ENCODE measurements at regions not wholly inside any gene's neighbourhood (a gene's known extent, or its start where the extent isn't known, plus 50 kb on each side); places are given as distances from the start of the nearest gene placed in this dataset.

GRCh38 chr2:7309582-7309981 is 392.4 kb downstream of the RNF144A start:
- no peak for DNase-seq

GRCh38 chr2:7324706-7325105 is 407.5 kb downstream of the RNF144A start:
- DNase-seq: no peak

GRCh38 chr2:7325186-7325585 is 408.0 kb downstream of the RNF144A start:
- no peak for DNase-seq

GRCh38 chr2:7329465-7329864 is 412.3 kb downstream of the RNF144A start:
- no peak for DNase-seq

- DNase-seq: no peak
These were observed 416.1 kb downstream of the RNF144A start for GRCh38 chr2:7333189-7333765.

GRCh38 chr2:7333960-7334493 is 416.8 kb downstream of the RNF144A start:
- DNase-seq: no peak

GRCh38 chr2:7338961-7339360 is 421.7 kb downstream of the RNF144A start:
- DNase-seq: no peak

- no peak for DNase-seq
These were observed 429.1 kb downstream of the RNF144A start for GRCh38 chr2:7346336-7346735.

- DNase-seq: no peak
These were observed 431.5 kb downstream of the RNF144A start for GRCh38 chr2:7348761-7349160.

GRCh38 chr2:7352191-7352590 is 435.0 kb downstream of the RNF144A start:
- no peak for DNase-seq

- DNase-seq: no peak
These were observed 436.4 kb downstream of the RNF144A start for GRCh38 chr2:7353571-7353970.

- DNase-seq: no peak
These were observed 438.6 kb downstream of the RNF144A start for GRCh38 chr2:7355781-7356180.

- DNase-seq: no peak
These were observed 439.8 kb downstream of the RNF144A start for GRCh38 chr2:7356909-7357584.

- DNase-seq: no peak
These were observed 440.8 kb downstream of the RNF144A start for GRCh38 chr2:7357993-7358392.

- no peak for DNase-seq
These were observed 441.7 kb downstream of the RNF144A start for GRCh38 chr2:7358865-7359447.

- DNase-seq: no peak
These were observed 446.7 kb downstream of the RNF144A start for GRCh38 chr2:7363906-7364305.

- DNase-seq: no peak
These were observed 451.0 kb downstream of the RNF144A start for GRCh38 chr2:7368211-7368610.

- DNase-seq: no peak
These were observed 455.9 kb downstream of the RNF144A start for GRCh38 chr2:7373156-7373555.

GRCh38 chr2:7375901-7376300 is 458.7 kb downstream of the RNF144A start:
- DNase-seq: no peak

- no peak for DNase-seq
These were observed 460.8 kb downstream of the RNF144A start for GRCh38 chr2:7377916-7378569.

- no peak for DNase-seq
These were observed 461.4 kb downstream of the RNF144A start for GRCh38 chr2:7378591-7378990.

- no peak for DNase-seq
These were observed 462.6 kb downstream of the RNF144A start for GRCh38 chr2:7379799-7380198.

- no peak for DNase-seq
These were observed 467.6 kb downstream of the RNF144A start for GRCh38 chr2:7384773-7385349.

Measured in activated gamma-delta T cell (primary cell).